Neural progenitor cell (in vitro differentiated cells): ENCODE measurements at regions not wholly inside any gene's neighbourhood (a gene's known extent, or its start where the extent isn't known, plus 50 kb on each side); places are given as distances from the start of the nearest gene placed in this dataset.

ENCODE experiments used
- CTCF ChIP-seq: fragments of 200-600 bp; sonication (generic); IDR thresholded peaks from 2 replicates; pipeline ENCODE4 v1.5.1; 2017; ENCODE audit warnings: antibody characterized with exemption, mild to moderate bottlenecking
- EZH2phosphoT487 ChIP-seq: fragments of 200-600 bp; sonication (generic); IDR thresholded peaks from 2 replicates; pipeline ENCODE4 v1.6.1; 2017; ENCODE audit warnings: antibody characterized with exemption

- TF ChIP-seq CTCF, result no peak
- TF ChIP-seq EZH2phosphoT487, result no peak
Measured at GRCh38 chr5:103901885-103902284, 339.3 kb upstream of the NUDT12 start.
